ENCODE measurements at regions not wholly inside any gene's neighbourhood (a gene's known extent, or its start where the extent isn't known, plus 50 kb on each side); places are given as distances from the start of the nearest gene placed in this dataset.
"Not testable (repeated sequence)": the region's sequence is repeated elsewhere in the genome, so short reads cannot be mapped to it uniquely, and the experiment has no call there.

- not testable (repeated sequence) for TF ChIP-seq CTCF (IDR thresholded peaks at IDR 0.05; ENCODE audit: borderline replicate concordance, extremely low read depth, low read length, poor library complexity, severe bottlenecking); EZH2 (IDR thresholded peaks at IDR 0.05; ENCODE audit: borderline replicate concordance, low read depth, low read length, severe bottlenecking)
Measured at GRCh38 chr20:47848534-47848933, 63.3 kb upstream of the SULF2 start.
